ENCODE measurements at regions not wholly inside any gene's neighbourhood (a gene's known extent, or its start where the extent isn't known, plus 50 kb on each side); places are given as distances from the start of the nearest gene placed in this dataset.

DNA sequence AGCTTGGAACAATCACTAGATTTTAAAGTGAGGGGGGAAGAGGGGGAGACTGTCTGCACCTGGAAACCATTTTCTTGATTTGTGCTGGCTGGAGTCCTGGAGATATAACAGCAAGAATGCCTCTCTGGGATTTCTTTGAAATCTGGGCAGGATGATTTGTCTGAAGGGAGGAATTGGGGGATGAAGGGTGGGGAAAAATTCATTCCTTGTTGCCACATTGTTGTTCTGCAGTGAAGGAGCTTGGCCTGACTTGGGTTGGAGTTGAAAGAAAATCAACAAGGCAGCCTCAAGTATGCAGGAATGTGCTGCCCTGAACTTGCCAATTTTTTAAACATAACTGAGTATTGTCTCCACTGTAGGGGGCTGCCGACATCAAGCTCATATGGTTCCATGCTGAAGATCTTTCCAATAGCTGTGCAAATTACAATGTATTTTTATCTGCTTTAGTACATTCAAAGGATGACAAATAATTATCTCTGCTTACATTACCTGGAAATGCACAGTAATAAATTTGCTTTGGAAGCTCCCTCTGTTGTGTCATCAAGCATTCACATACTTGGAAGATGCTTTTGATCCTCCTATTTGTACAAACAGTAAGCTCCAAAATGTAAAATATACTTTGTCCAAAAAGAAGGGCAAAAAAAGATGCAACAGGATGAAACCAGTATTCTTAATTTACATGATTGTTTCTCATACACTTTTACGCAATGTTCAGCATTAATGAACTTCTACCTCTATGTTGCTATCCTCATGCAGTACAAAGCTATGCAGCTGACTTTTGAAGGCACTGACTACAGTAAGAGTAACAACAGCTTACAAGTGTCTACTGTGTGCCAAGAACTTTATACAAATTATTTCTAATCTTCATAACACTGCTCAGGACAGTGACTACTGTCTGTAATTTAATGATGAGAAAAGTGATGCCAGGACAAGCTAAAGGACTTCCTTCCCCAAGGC lies 627.9 kb upstream of the KLF12 start:
- Histone ChIP-seq H3K4me2 (no peak overlapping the region), H3K27me3 (no peaks in the 10 kb centered on the region), H3K27ac (no peak overlapping the region), H3K79me2 (no peaks in the 10 kb centered on the region), H3K36me3 (replicated peaks; ENCODE audit: insufficient read depth, low read depth) (no peaks in the 10 kb centered on the region), H2AFZ (no peak overlapping the region), H3K4me1 (ENCODE audit: insufficient read depth) (no peaks in the 10 kb centered on the region), H3K9me2 (replicated peaks; ENCODE audit: insufficient read depth) (no peaks in the 10 kb centered on the region), H4K20me1 (ENCODE audit: insufficient read depth, poor library complexity, severe bottlenecking) (no peaks in the 10 kb centered on the region), H3K9me3 (ENCODE audit: low read depth) (no peaks in the 10 kb centered on the region), H3K4me3 (no peak overlapping the region)
- DNase-seq (ENCODE audit: low spot score): no peak
- TF ChIP-seq, protein P1, sequence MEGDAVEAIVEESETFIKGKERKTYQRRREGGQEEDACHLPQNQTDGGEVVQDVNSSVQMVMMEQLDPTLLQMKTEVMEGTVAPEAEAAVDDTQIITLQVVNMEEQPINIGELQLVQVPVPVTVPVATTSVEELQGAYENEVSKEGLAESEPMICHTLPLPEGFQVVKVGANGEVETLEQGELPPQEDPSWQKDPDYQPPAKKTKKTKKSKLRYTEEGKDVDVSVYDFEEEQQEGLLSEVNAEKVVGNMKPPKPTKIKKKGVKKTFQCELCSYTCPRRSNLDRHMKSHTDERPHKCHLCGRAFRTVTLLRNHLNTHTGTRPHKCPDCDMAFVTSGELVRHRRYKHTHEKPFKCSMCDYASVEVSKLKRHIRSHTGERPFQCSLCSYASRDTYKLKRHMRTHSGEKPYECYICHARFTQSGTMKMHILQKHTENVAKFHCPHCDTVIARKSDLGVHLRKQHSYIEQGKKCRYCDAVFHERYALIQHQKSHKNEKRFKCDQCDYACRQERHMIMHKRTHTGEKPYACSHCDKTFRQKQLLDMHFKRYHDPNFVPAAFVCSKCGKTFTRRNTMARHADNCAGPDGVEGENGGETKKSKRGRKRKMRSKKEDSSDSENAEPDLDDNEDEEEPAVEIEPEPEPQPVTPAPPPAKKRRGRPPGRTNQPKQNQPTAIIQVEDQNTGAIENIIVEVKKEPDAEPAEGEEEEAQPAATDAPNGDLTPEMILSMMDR (IDR thresholded peaks at IDR 0.05; ENCODE audit: poor library complexity): no peak
- TF ChIP-seq EZH2 (IDR thresholded peaks at IDR 0.05; ENCODE audit: borderline replicate concordance) (no peak), EZH2phosphoT487 (IDR thresholded peaks at IDR 0.05; ENCODE audit: low read depth, severe bottlenecking, unreplicated experiment) (no peak)
- 89% methylated on average over 2 of the region's 2 CpGs for whole genome bisulfite sequencing (ENCODE audit: low lambda C conversion rate, missing lambda C conversion rate)

- Histone ChIP-seq H3K9me3 (ENCODE audit: low read depth) (no peaks in the 10 kb centered on the region), H3K9me2 (replicated peaks; ENCODE audit: insufficient read depth) (no peaks in the 10 kb centered on the region), H4K20me1 (ENCODE audit: insufficient read depth, poor library complexity, severe bottlenecking) (no peaks in the 10 kb centered on the region), H3K27ac (no peak overlapping the region), H3K36me3 (replicated peaks; ENCODE audit: insufficient read depth, low read depth) (no peaks in the 10 kb centered on the region), H3K4me3 (no peak overlapping the region), H2AFZ (no peak overlapping the region), H3K79me2 (no peaks in the 10 kb centered on the region), H3K4me2 (no peak overlapping the region), H3K4me1 (ENCODE audit: insufficient read depth) (no peaks in the 10 kb centered on the region), H3K27me3 (no peaks in the 10 kb centered on the region)
- DNase-seq (ENCODE audit: low spot score): no peak
- WGBS (ENCODE audit: low lambda C conversion rate, missing lambda C conversion rate): 14% methylated on average over 1 of the region's 1 CpG
- TF ChIP-seq, protein P1 (IDR thresholded peaks at IDR 0.05; ENCODE audit: poor library complexity): no peak
- TF ChIP-seq EZH2 (IDR thresholded peaks at IDR 0.05; ENCODE audit: borderline replicate concordance) (no peak), EZH2phosphoT487 (IDR thresholded peaks at IDR 0.05; ENCODE audit: low read depth, severe bottlenecking, unreplicated experiment) (no peak)
These were observed 624.0 kb upstream of the KLF12 start for GRCh38 chr13:74758188-74758587.

GRCh38 chr13:74755065-74755464 lies 620.9 kb upstream of the KLF12 start:
- Histone ChIP-seq H4K20me1 (ENCODE audit: insufficient read depth, poor library complexity, severe bottlenecking) (no peaks in the 10 kb centered on the region), H3K79me2 (no peaks in the 10 kb centered on the region), H3K27me3 (no peaks in the 10 kb centered on the region), H3K27ac (no peak overlapping the region), H3K4me1 (ENCODE audit: insufficient read depth) (no peaks in the 10 kb centered on the region), H3K4me2 (no peak overlapping the region), H3K9me2 (replicated peaks; ENCODE audit: insufficient read depth) (no peaks in the 10 kb centered on the region), H3K4me3 (no peak overlapping the region), H2AFZ (no peak overlapping the region), H3K9me3 (ENCODE audit: low read depth) (no peaks in the 10 kb centered on the region), H3K36me3 (replicated peaks; ENCODE audit: insufficient read depth, low read depth) (no peaks in the 10 kb centered on the region)
- 87% methylated on average over 2 of the region's 2 CpGs for WGBS (ENCODE audit: low lambda C conversion rate, missing lambda C conversion rate)
- DNase-seq (ENCODE audit: low spot score): no peak
- TF ChIP-seq EZH2 (IDR thresholded peaks at IDR 0.05; ENCODE audit: borderline replicate concordance) (no peak), EZH2phosphoT487 (IDR thresholded peaks at IDR 0.05; ENCODE audit: low read depth, severe bottlenecking, unreplicated experiment) (no peak)
- TF ChIP-seq, protein P1 (IDR thresholded peaks at IDR 0.05; ENCODE audit: poor library complexity): no peak
